Suprapubic skin (tissue), 4 donors: ENCODE measurements at regions not wholly inside any gene's neighbourhood (a gene's known extent, or its start where the extent isn't known, plus 50 kb on each side); places are given as distances from the start of the nearest gene placed in this dataset.
"Not testable (repeated sequence)": the region's sequence is repeated elsewhere in the genome, so short reads cannot be mapped to it uniquely, and the experiment has no call there.

Experiments
- DNase-seq, 2 donors: peaks; one replicate each; pipeline ENCODE4 v3.0.0-alpha.2; 2019; ENCODE audit warnings: low spot score in 2 of 2
- H3K27ac ChIP-seq: fragments of 200-600 bp; sonication (generic); one replicate; pipeline ENCODE4 v1.5.1; 2019
- H3K27me3 ChIP-seq: fragments of 200-600 bp; sonication (generic); one replicate; pipeline ENCODE4 v1.5.1; 2019
- H3K36me3 ChIP-seq: fragments of 200-600 bp; sonication (generic); one replicate; pipeline ENCODE4 v1.5.1; 2019
- H3K4me1 ChIP-seq: fragments of 200-600 bp; sonication (generic); one replicate; pipeline ENCODE4 v1.5.1; 2019
- H3K4me3 ChIP-seq: fragments of 200-600 bp; sonication (generic); one replicate; pipeline ENCODE4 v1.5.1; 2019; ENCODE audit warnings: mild to moderate bottlenecking
- H3K9me3 ChIP-seq: fragments of 200-600 bp; sonication (generic); one replicate; pipeline ENCODE4 v1.5.1; 2019
- CTCF ChIP-seq, 2 donors: fragments of 200-600 bp in 1 of 2; fragments of 450-650 bp in 1 of 2; sonication (generic) in 1 of 2; IDR thresholded peaks; one replicate each; pipeline ENCODE4 v1.5.1; 2016 to 2019; ENCODE audit warnings: antibody characterized with exemption in 2 of 2, mild to moderate bottlenecking in 1 of 2, moderate library complexity in 1 of 2
- EP300 ChIP-seq: sonication (generic); formaldehyde crosslinking; IDR thresholded peaks from one replicate; pipeline ENCODE4 v1.6.1; 2017; ENCODE audit warnings: antibody characterized with exemption
- POLR2A ChIP-seq, 2 donors: fragments of 450-650 bp; IDR thresholded peaks; one replicate each; pipeline ENCODE4 v1.6.1; 2017; ENCODE audit warnings: antibody characterized with exemption in 2 of 2, mild to moderate bottlenecking in 2 of 2, moderate library complexity in 2 of 2
- POLR2AphosphoS5 ChIP-seq, 3 donors: sonication (generic); formaldehyde crosslinking; IDR thresholded peaks; one replicate each; pipeline ENCODE4 v1.6.1; 2017; ENCODE audit warnings: antibody characterized with exemption in 3 of 3
- WGBS: methylation state at CpG from one replicate; pipeline ENCODE4 v1.1.5; 2018; 5-methylcytosine and 5-hydroxymethylcytosine counted together

- DNase-seq, result no peak
- Histone ChIP-seq H3K36me3 (no peaks in the 10 kb centered on the region), H3K4me3 (no peak overlapping the region), H3K27me3 (no peaks in the 10 kb centered on the region), H3K27ac (no peak overlapping the region), H3K4me1 (peaks cover 16% of the 10 kb centered on the region), H3K9me3 (peaks cover 5% of the 10 kb centered on the region)
- TF ChIP-seq EP300, result no peak
- no peak for TF ChIP-seq POLR2AphosphoS5 (IDR thresholded peaks at IDR 0.05)
- TF ChIP-seq POLR2A (IDR thresholded peaks at IDR 0.05), result no peak
- no peak for TF ChIP-seq CTCF (IDR thresholded peaks at IDR 0.05)
- WGBS, result 65% methylated on average over 6 of the region's 6 CpGs
Observed at GRCh38 chr1:228842094-228842775, 107.0 kb downstream of the RHOU start.

GRCh38 chr1:228845101-228845500 lies 109.8 kb downstream of the RHOU start:
- no peaks in the 10 kb centered on the region for H3K4me1 ChIP-seq
- WGBS, result 95% methylated on average over 8 of the region's 8 CpGs
- H3K27me3 ChIP-seq, result no peaks in the 10 kb centered on the region
- no peak overlapping the region for H3K27ac ChIP-seq
- no peaks in the 10 kb centered on the region for H3K36me3 ChIP-seq
- no peak for TF ChIP-seq POLR2A (IDR thresholded peaks at IDR 0.05)
- TF ChIP-seq EP300, result no peak
- no peak for TF ChIP-seq CTCF (IDR thresholded peaks at IDR 0.05)
- no peak for TF ChIP-seq POLR2AphosphoS5 (IDR thresholded peaks at IDR 0.05)
- H3K4me3 ChIP-seq, result no peak overlapping the region
- H3K9me3 ChIP-seq, result peaks cover 5% of the 10 kb centered on the region
- DNase-seq, result no peak

GRCh38 chr1:228846952-228847351 lies 111.7 kb downstream of the RHOU start:
- no peak for DNase-seq
- Histone ChIP-seq H3K36me3 (no peaks in the 10 kb centered on the region), H3K9me3 (peaks cover 5% of the 10 kb centered on the region), H3K27me3 (no peaks in the 10 kb centered on the region), H3K4me3 (no peak overlapping the region), H3K27ac (no peak overlapping the region), H3K4me1 (no peaks in the 10 kb centered on the region)
- 100% methylated on average over 1 of the region's 1 CpG for WGBS
- TF ChIP-seq EP300, result no peak
- TF ChIP-seq POLR2A (IDR thresholded peaks at IDR 0.05), result no peak
- no peak for TF ChIP-seq POLR2AphosphoS5 (IDR thresholded peaks at IDR 0.05)
- no peak for TF ChIP-seq CTCF (IDR thresholded peaks at IDR 0.05)

- DNase-seq, H3K9me3 ChIP-seq, H3K36me3 ChIP-seq, H3K4me1 ChIP-seq, H3K27ac ChIP-seq, H3K4me3 ChIP-seq, H3K27me3 ChIP-seq: not testable (repeated sequence)
- 97% methylated on average over 2 of the region's 2 CpGs for WGBS
Observed at GRCh38 chr1:228847451-228847850, 112.2 kb downstream of the RHOU start.

- Histone ChIP-seq H3K27me3 (no peaks in the 10 kb centered on the region), H3K36me3 (no peaks in the 10 kb centered on the region), H3K4me3 (no peak overlapping the region), H3K9me3 (no peaks in the 10 kb centered on the region), H3K27ac (no peak overlapping the region), H3K4me1 (no peaks in the 10 kb centered on the region)
- TF ChIP-seq POLR2AphosphoS5 (IDR thresholded peaks at IDR 0.05), result no peak
- TF ChIP-seq EP300, result no peak
- TF ChIP-seq CTCF (IDR thresholded peaks at IDR 0.05), result no peak
- no peak for TF ChIP-seq POLR2A (IDR thresholded peaks at IDR 0.05)
- no peak for DNase-seq
- 64% methylated on average over 2 of the region's 2 CpGs for WGBS
Observed at GRCh38 chr1:228848406-228848805, 113.1 kb downstream of the RHOU start.

- no peak for DNase-seq
- TF ChIP-seq CTCF (IDR thresholded peaks at IDR 0.05), result no peak
- no peak for TF ChIP-seq POLR2A (IDR thresholded peaks at IDR 0.05)
- TF ChIP-seq EP300, result no peak
- no peak for TF ChIP-seq POLR2AphosphoS5 (IDR thresholded peaks at IDR 0.05)
- Histone ChIP-seq H3K4me1 (no peaks in the 10 kb centered on the region), H3K36me3 (no peaks in the 10 kb centered on the region), H3K4me3 (no peak overlapping the region), H3K27ac (no peak overlapping the region), H3K27me3 (no peaks in the 10 kb centered on the region), H3K9me3 (no peaks in the 10 kb centered on the region)
- WGBS, result 69% methylated on average over 3 of the region's 3 CpGs
Observed at GRCh38 chr1:228849011-228849541, 113.8 kb downstream of the RHOU start.
